OCI-LY3 (cell line): ENCODE measurements at regions not wholly inside any gene's neighbourhood (a gene's known extent, or its start where the extent isn't known, plus 50 kb on each side); places are given as distances from the start of the nearest gene placed in this dataset.

Source experiments
- H2AFZ ChIP-seq: fragments of 200-600, 300-600 bp; shearing (Covaris generic); 2 replicates; pipeline ENCODE4 v1.6.0; 2014; ENCODE audit warnings: antibody characterized with exemption, low read depth, low read length
- H3K27ac ChIP-seq: fragments of 200-600, 300-600 bp; sonication (generic); 2 replicates; pipeline ENCODE4 v1.5.1; 2014; ENCODE audit warnings: mild to moderate bottlenecking, low read length, moderate library complexity, mixed read lengths
- H3K27me3 ChIP-seq: fragments of 200-600, 300-600 bp; sonication (generic); 2 replicates; pipeline ENCODE4 v1.6.1; 2014; ENCODE audit warnings: low read depth, low read length, mixed read lengths
- H3K36me3 ChIP-seq: fragments of 200-600, 300-600 bp; sonication (generic); replicated peaks from 2 replicates; pipeline ENCODE3; 2014; ENCODE audit warnings: low read depth, low read length, mixed read lengths
- H3K4me1 ChIP-seq: fragments of 300-600, 200-600 bp; sonication (generic); 2 replicates; pipeline ENCODE4 v1.6.1; 2014; ENCODE audit warnings: low read length, mixed read lengths
- H3K4me2 ChIP-seq: fragments of 200-600, 300-600 bp; sonication (generic); 2 replicates; pipeline ENCODE4 v1.6.1; 2014; ENCODE audit warnings: low read length, mixed read lengths
- H3K4me3 ChIP-seq: fragments of 300-600, 200-600 bp; sonication (generic); 2 replicates; pipeline ENCODE4 v1.5.1; 2014; ENCODE audit warnings: antibody characterized with exemption, mild to moderate bottlenecking, low read length, moderate library complexity
- H3K79me2 ChIP-seq: fragments of 300-600, 200-600 bp; shearing (Covaris generic); 2 replicates; pipeline ENCODE4 v1.6.1; 2014; ENCODE audit warnings: mild to moderate bottlenecking, low read length, mixed read lengths
- H3K9ac ChIP-seq: fragments of 300-600, 200-600 bp; shearing (Covaris generic); 2 replicates; pipeline ENCODE4 v1.6.0; 2014; ENCODE audit warnings: mild to moderate bottlenecking, low read length, moderate library complexity
- H3K9me3 ChIP-seq: fragments of 200-600, 300-600 bp; shearing (Covaris generic); 2 replicates; pipeline ENCODE4 v1.6.1; 2014; ENCODE audit warnings: low read length, mixed read lengths; ENCODE audit not compliant: insufficient read depth
- H4K20me1 ChIP-seq: fragments of 200-600, 300-600 bp; sonication (generic); 2 replicates; pipeline ENCODE4 v1.6.1; 2016; ENCODE audit warnings: low read length, mixed read lengths; ENCODE audit not compliant: insufficient read depth
- CTCF ChIP-seq: fragments of 200-600, 300-600 bp; sonication (generic); IDR thresholded peaks from 2 replicates; pipeline ENCODE4 v1.5.1; 2014; ENCODE audit warnings: antibody characterized with exemption, low read length, low read depth
- EZH2phosphoT487 ChIP-seq: fragments of 200-600 bp; shearing (Covaris generic); IDR thresholded peaks from 2 replicates; pipeline ENCODE4 v1.6.1; 2018; ENCODE audit warnings: antibody characterized with exemption, mixed run types, low read depth

- Histone ChIP-seq H2AFZ (peak overlapping the region; percentile 74; the same call in 1 of the 2 replicates), H3K4me2 (peak overlapping the region; percentile 32; the same call in 1 of the 2 replicates), H3K27me3 (peaks cover 22% of the 10 kb centered on the region), H3K4me3 (no peak overlapping the region), H3K27ac (no peak overlapping the region), H3K4me1 (peaks cover 4% of the 10 kb centered on the region; the same call in 1 of the 2 replicates), H4K20me1 (no peaks in the 10 kb centered on the region), H3K36me3 (no peaks in the 10 kb centered on the region), H3K9me3 (no peaks in the 10 kb centered on the region), H3K79me2 (no peaks in the 10 kb centered on the region), H3K9ac (no peak overlapping the region)
- TF ChIP-seq CTCF (peak; percentile 51), EZH2phosphoT487 (no peak)
These were observed 170.7 kb downstream of the SLIT2 start for GRCh38 chr4:20422398-20422797.

- Histone ChIP-seq H3K4me3 (no peak overlapping the region), H3K36me3 (no peaks in the 10 kb centered on the region), H2AFZ (no peak overlapping the region), H3K9ac (no peak overlapping the region), H3K4me1 (peaks cover 3% of the 10 kb centered on the region; the same call in 1 of the 2 replicates), H3K4me2 (no peak overlapping the region), H3K27ac (no peak overlapping the region), H4K20me1 (no peaks in the 10 kb centered on the region), H3K79me2 (no peaks in the 10 kb centered on the region), H3K9me3 (no peaks in the 10 kb centered on the region), H3K27me3 (peaks cover 22% of the 10 kb centered on the region)
- TF ChIP-seq CTCF, result no peak
- no peak for TF ChIP-seq EZH2phosphoT487
These were observed 171.7 kb downstream of the SLIT2 start for GRCh38 chr4:20423420-20423819.

- no peak overlapping the region for H2AFZ ChIP-seq
- H3K27ac ChIP-seq, result no peak overlapping the region
- TF ChIP-seq EZH2phosphoT487, result no peak
- TF ChIP-seq CTCF, result no peak
- H3K9ac ChIP-seq, result no peak overlapping the region
- no peak overlapping the region for H3K4me2 ChIP-seq
- H3K9me3 ChIP-seq, result no peaks in the 10 kb centered on the region
- H3K27me3 ChIP-seq, result peaks cover 22% of the 10 kb centered on the region
- H3K4me3 ChIP-seq, result no peak overlapping the region
- no peaks in the 10 kb centered on the region for H4K20me1 ChIP-seq
- no peaks in the 10 kb centered on the region for H3K4me1 ChIP-seq
- H3K79me2 ChIP-seq, result no peaks in the 10 kb centered on the region
- no peaks in the 10 kb centered on the region for H3K36me3 ChIP-seq
These were observed 174.3 kb downstream of the SLIT2 start for GRCh38 chr4:20426028-20426427.

GRCh38 chr4:20428436-20429160, 176.9 kb downstream of the SLIT2 start:
- H3K9me3 ChIP-seq, result no peaks in the 10 kb centered on the region

More at GRCh38 chr4:20428436-20429160, 176.9 kb downstream of the SLIT2 start:
- H3K27ac ChIP-seq, result no peak overlapping the region
- H3K27me3 ChIP-seq, result peaks cover 22% of the 10 kb centered on the region
- no peaks in the 10 kb centered on the region for H3K36me3 ChIP-seq
- no peak for TF ChIP-seq EZH2phosphoT487
- peak; percentile 49 for TF ChIP-seq CTCF
- H3K4me1 ChIP-seq, result no peaks in the 10 kb centered on the region
- H2AFZ ChIP-seq, result no peak overlapping the region
- H4K20me1 ChIP-seq, result no peaks in the 10 kb centered on the region
- H3K9ac ChIP-seq, result no peak overlapping the region
- H3K79me2 ChIP-seq, result no peaks in the 10 kb centered on the region
- H3K4me2 ChIP-seq, result no peak overlapping the region
- no peak overlapping the region for H3K4me3 ChIP-seq
